Activated naive CD8-positive, alpha-beta T cell (primary cell): ENCODE measurements at regions not wholly inside any gene's neighbourhood (a gene's known extent, or its start where the extent isn't known, plus 50 kb on each side); places are given as distances from the start of the nearest gene placed in this dataset.

Source experiments
- H3K27ac Mint-ChIP-seq: one replicate; pipeline ENCODE4 v1.8.0; 2021; ENCODE audit warnings: mixed read lengths
- H3K27me3 Mint-ChIP-seq: one replicate; pipeline ENCODE4 v1.8.0; 2021; ENCODE audit warnings: mixed read lengths
- H3K36me3 Mint-ChIP-seq: one replicate; pipeline ENCODE4 v1.8.0; 2021; ENCODE audit warnings: mixed read lengths
- H3K4me1 Mint-ChIP-seq: one replicate; pipeline ENCODE4 v1.8.0; 2021; ENCODE audit warnings: low read depth, mixed read lengths
- H3K4me3 Mint-ChIP-seq: one replicate; pipeline ENCODE4 v1.8.0; 2021; ENCODE audit warnings: mild to moderate bottlenecking, mixed read lengths
- H3K9me3 Mint-ChIP-seq: one replicate; pipeline ENCODE4 v1.8.0; 2021; ENCODE audit warnings: low read depth, mixed read lengths

DNA sequence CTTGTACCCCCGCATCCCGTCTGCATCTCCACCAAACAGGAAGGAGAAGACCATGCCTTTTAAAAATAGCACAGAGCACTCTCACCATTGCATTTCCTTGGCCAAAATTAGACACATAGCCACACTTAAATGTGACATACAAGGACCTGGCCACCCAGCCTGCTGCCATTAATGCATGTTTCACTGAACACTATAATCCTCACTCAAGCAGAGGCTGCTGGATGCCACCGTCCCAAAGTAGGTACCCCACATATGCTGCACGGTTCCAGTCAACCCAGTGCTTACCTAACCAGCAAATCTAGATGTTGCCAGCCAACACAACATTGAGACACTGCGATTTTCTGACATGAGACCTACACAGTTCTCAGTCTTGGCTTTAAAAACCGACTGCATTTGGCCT is 107.7 kb downstream of the ADSS2 start:
- H3K4me1 Mint-ChIP-seq: peaks cover 4% of the 10 kb centered on the region

DNA sequence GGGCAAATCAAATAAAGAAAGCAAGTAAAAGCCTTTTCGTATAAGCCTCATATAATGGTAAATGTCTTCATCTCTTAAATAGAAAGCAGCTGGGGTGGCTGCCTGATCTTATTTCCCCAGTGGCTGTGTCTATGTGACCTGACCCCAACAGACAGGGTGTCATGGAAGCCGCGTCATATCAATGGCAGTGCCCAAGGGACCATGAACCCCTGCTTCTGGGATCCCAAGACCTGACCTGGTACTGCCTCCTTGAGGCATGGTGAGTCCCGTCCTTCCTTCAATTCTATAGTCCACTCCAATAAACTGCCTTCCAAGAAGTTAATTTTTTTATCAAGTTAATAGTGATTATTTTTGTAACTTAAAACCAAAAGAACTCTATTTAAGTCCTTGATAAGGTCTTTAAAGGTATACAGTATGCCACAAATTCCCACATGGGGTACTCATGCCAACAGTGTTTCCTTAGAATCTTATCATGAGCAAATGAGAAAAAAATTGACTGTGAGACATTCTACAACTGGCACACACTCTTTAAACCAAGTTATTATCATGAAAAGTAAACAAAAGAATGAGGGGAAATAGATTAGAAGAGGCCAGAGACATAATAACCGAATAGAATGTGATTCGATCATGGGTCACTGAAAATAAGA is 104.6 kb downstream of the ADSS2 start:
- H3K27me3 Mint-ChIP-seq: peaks cover 3% of the 10 kb centered on the region
- H3K4me1 Mint-ChIP-seq: no peaks in the 10 kb centered on the region
- no peaks in the 10 kb centered on the region for H3K9me3 Mint-ChIP-seq
- H3K36me3 Mint-ChIP-seq: no peaks in the 10 kb centered on the region
- no peak overlapping the region for H3K4me3 Mint-ChIP-seq
- no peak overlapping the region for H3K27ac Mint-ChIP-seq

More for the DNA sequence above, 107.7 kb downstream of the ADSS2 start:
- peaks cover 2% of the 10 kb centered on the region for H3K27me3 Mint-ChIP-seq
- H3K36me3 Mint-ChIP-seq: no peaks in the 10 kb centered on the region
- no peaks in the 10 kb centered on the region for H3K9me3 Mint-ChIP-seq
- no peak overlapping the region for H3K4me3 Mint-ChIP-seq
- no peak overlapping the region for H3K27ac Mint-ChIP-seq

DNA sequence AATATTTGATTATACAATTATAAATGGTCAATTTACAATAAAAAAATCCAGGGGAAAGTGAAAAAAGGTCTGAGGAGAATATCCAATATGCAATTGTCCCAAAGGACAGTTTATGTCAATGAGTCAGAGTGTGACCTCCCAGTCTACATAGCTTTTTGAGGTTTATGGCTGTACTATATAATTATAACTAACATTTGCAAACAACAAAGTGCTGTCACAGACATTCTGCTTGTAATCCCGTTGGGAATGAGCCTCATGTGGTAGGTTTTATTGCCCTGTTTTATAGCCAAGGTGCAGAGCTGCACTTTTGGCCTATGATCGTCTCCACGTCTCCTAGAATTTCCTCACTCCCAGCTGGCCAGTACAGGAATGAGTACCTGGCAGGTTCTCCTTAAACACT is 103.8 kb downstream of the ADSS2 start:
- H3K4me3 Mint-ChIP-seq: no peak overlapping the region
- no peaks in the 10 kb centered on the region for H3K9me3 Mint-ChIP-seq
- no peaks in the 10 kb centered on the region for H3K36me3 Mint-ChIP-seq
- no peak overlapping the region for H3K27ac Mint-ChIP-seq
- peaks cover 3% of the 10 kb centered on the region for H3K27me3 Mint-ChIP-seq
- H3K4me1 Mint-ChIP-seq: no peaks in the 10 kb centered on the region

DNA sequence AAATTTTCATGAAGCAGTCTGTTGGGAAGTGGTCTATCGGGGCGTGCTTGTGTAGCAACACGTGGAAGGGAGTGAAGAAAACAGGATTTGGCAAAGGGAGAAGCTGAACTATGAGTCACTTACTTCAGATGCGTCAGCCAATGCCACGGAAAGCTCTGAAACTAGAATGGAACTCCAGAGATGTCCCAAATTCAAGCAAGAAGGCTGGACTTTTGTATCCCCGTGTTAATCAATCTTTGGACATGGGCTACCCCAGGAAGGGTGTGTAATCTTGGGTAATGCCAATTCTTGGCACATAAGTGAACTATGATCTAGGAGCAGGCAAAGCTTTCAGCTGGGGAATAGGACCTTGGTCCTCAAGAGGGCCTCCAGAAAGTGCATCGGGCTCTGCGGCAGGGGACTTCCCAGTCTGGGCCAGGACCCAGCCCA is 102.6 kb downstream of the ADSS2 start:
- no peaks in the 10 kb centered on the region for H3K36me3 Mint-ChIP-seq
- no peaks in the 10 kb centered on the region for H3K4me1 Mint-ChIP-seq
- no peak overlapping the region for H3K4me3 Mint-ChIP-seq
- peaks cover 3% of the 10 kb centered on the region for H3K27me3 Mint-ChIP-seq
- no peak overlapping the region for H3K27ac Mint-ChIP-seq
- no peaks in the 10 kb centered on the region for H3K9me3 Mint-ChIP-seq

DNA sequence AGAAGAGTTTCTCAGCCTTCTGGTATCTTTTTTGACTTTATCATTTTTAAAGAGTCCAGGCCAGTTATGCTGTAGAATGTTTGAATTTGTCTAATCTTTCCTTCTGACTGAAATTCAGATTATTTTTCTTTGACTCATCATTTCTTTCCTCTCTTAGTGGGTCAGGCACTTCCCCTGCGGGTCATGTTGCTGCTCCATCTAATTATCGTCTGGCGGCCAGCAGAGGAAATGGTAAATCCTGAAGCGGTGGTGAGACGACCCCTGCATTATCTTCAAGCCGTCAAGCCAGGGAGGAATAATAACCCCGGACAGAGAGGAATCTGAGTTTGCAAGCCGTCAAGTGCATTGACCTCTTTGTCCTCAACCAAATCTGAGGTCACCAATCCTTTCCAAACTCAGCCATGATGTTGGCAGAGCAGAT is 102.1 kb downstream of the ADSS2 start:
- Mint-ChIP-seq H3K4me1 (no peaks in the 10 kb centered on the region), H3K36me3 (no peaks in the 10 kb centered on the region), H3K27me3 (peaks cover 3% of the 10 kb centered on the region), H3K4me3 (no peak overlapping the region), H3K9me3 (no peaks in the 10 kb centered on the region), H3K27ac (no peak overlapping the region)

DNA sequence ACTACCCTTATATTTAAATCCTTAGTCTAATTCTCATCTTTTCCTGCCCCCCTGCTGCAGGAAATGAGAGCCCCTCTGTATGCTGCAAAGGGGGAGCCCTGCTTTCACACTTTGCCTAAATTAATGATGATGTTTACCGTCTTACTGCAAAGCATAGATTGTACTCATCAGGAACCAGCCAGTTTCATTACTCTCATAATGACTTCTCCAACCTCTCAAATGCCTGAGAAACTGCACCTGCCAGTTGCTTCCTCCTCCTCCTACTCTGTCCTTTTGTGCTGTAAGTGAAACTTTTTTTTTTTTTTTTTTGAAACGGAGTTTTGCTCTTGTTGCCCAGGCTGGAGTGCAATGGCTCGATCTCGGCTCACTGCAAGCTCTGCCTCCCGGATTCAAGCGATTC is 101.7 kb downstream of the ADSS2 start:
- Mint-ChIP-seq H3K36me3 (no peaks in the 10 kb centered on the region), H3K27ac (no peak overlapping the region), H3K9me3 (no peaks in the 10 kb centered on the region), H3K4me1 (no peaks in the 10 kb centered on the region), H3K27me3 (peaks cover 3% of the 10 kb centered on the region), H3K4me3 (no peak overlapping the region)

DNA sequence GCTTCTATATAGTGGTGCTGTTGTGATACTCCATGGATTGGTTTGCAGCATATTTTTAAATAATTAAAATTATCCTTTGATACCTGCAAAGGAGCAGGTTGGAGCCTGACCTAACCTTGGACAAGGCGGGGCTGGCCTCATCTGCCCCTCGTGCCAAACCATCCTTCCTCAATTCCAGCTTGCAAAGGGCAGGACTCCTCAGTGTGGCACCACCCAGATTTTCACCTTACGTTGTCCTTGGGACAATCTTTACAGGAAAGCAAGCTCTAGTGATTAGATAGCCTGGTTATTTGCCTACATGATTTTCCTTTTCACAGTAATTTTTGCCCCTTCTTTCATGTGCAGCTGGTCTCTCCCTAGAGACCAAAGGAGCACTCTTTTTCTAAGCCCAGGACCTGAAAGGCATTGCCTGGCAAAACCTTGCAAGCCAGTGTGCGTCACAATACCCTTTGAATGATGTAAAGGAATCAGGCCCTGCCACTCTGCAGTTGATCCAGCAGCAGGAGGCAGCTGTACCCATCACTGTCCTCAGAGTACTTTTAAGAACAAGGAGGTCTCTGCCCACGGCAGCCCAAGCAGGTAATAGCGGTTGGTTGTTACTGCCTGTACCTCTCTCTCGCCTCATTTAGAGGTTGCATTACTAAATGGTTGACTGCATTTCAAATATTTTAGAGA is 99.4 kb downstream of the ADSS2 start:
- H3K4me3 Mint-ChIP-seq: no peak overlapping the region

DNA sequence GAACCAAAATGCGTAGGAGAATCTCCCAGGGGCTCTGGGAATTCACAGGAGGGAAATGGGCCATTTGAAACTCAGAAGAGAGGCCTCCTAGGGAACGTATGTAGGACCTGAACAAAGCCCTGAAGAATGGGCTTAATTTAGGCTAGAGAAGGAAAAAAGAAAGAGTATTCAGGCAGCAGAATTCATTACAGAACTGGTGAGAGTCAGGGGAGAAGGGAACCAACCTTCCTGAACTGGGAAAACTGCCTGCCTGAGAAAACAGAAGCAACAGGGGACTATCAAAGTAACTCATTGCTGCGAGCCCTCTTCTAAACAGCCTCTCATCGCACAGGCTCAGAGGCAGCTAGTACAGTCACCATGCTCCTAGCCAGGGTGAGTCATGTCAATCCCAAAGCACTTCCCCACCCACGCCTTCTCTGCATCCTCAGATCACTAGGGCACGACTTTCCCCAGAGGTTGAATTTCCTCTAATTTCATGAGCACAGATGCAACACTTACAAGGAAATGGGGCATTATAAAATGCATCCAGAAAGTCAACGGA is 98.1 kb downstream of the ADSS2 start:
- H3K27me3 Mint-ChIP-seq: peaks cover 3% of the 10 kb centered on the region
- H3K4me3 Mint-ChIP-seq: no peak overlapping the region
- no peaks in the 10 kb centered on the region for H3K4me1 Mint-ChIP-seq
- no peaks in the 10 kb centered on the region for H3K36me3 Mint-ChIP-seq
- H3K9me3 Mint-ChIP-seq: no peaks in the 10 kb centered on the region
- H3K27ac Mint-ChIP-seq: no peak overlapping the region

More for the DNA sequence above, 99.4 kb downstream of the ADSS2 start:
- peaks cover 3% of the 10 kb centered on the region for H3K27me3 Mint-ChIP-seq
- no peaks in the 10 kb centered on the region for H3K36me3 Mint-ChIP-seq
- no peaks in the 10 kb centered on the region for H3K9me3 Mint-ChIP-seq
- H3K4me1 Mint-ChIP-seq: no peaks in the 10 kb centered on the region
- H3K27ac Mint-ChIP-seq: no peak overlapping the region

DNA sequence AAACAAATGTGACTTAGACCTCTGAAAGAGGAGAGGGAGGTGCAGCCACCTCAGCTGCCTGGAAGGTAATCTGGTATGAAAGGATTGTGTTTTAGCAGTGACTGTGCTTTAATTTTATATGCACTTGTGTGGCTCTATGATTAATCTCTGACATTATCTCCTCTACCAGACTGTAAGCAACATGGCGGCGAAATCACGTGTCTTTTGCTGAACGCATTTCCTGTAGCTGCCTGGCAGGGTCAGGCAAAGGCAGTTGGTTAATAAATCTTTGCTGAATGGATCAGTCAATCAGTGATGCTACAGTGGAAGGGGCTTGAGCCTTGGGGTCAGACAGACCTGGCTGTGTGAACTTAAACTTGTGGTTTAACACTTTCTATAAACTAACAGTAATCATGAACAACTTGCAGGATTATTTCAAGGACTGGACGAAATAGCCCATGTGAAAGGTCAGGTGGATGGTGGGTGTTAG is 96.9 kb downstream of the ADSS2 start:
- Mint-ChIP-seq H3K9me3 (no peaks in the 10 kb centered on the region), H3K4me3 (no peak overlapping the region), H3K27me3 (no peaks in the 10 kb centered on the region), H3K27ac (no peak overlapping the region), H3K36me3 (no peaks in the 10 kb centered on the region), H3K4me1 (no peaks in the 10 kb centered on the region)

DNA sequence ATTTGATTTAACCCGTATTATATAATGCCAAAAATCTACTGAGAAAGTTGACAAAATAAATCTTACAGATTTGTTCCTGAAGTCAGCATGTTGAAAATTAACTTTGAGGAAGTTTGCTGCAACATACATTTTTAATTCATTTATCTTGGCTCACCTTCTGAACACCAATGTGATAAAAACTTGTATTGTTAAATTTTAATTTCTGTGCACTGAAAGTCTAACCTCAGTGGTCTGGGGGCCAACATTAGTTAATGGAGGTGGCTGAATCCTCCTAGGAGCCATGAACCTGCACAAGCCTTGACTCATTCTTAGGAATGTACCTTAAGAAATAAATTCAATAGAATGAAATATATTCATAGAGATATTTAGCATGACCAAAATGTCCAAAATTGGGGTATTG is 95.3 kb downstream of the ADSS2 start:
- no peaks in the 10 kb centered on the region for H3K9me3 Mint-ChIP-seq
- no peak overlapping the region for H3K27ac Mint-ChIP-seq
- H3K4me1 Mint-ChIP-seq: no peaks in the 10 kb centered on the region
- no peaks in the 10 kb centered on the region for H3K36me3 Mint-ChIP-seq
- no peaks in the 10 kb centered on the region for H3K27me3 Mint-ChIP-seq
- no peak overlapping the region for H3K4me3 Mint-ChIP-seq
